ENCODE measurements at regions not wholly inside any gene's neighbourhood (a gene's known extent, or its start where the extent isn't known, plus 50 kb on each side); places are given as distances from the start of the nearest gene placed in this dataset.

DNA sequence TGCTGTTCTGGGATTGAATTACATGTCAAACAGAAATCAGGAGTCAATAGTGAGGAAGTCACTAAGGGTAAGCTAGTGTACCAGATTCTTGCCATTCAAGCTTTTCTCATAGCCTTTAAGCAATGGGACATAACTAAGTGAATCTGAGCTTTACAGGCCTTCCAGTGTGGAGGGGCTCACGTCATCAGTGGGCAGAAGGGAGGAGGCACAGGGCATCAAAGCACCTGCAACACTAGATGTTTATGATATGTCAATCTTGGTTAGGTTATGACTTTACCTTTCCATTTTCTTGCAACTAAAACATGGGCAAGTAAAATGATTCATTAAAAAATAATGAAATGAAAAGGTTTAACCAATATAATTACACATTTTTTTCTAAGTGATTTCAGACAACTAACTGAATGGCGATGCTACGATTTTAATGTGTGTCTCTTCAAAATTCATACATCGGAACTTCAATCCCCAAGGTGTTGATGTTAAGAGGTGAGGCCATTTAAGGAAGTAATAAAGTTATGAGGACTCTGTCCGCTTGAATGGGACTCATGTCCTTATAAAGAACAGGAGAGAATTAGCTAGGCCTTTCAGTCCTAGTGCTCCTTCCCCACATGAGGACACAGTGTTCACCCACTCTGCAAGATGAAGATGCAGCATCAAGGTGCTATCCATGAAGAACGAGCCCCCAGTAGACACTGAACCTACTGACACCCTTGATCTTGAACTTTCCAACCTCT is 1169.2 kb upstream of the NXPH2 start:
- DNase-seq, result no peak

GRCh38 chr2:139946690-139947089 is 1166.5 kb upstream of the NXPH2 start:
- no peak for DNase-seq

DNA sequence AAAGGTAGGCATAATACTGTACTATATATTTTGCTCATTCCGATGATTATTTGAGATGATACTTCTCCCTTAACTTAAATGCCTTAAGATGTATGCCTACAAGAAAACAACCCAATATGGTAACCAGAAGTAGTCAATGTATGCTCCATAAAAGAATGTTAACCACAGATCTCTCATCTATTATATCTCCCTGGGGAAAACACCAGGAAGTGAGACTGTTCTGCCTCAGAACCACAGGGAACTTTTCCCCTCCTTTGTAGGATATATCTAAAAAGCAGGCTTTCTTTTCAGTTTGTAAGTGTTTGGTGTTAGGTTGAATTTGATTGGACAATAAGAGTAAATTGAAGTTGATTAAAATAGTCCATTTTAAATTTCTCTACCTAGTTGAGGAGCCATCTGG is 1160.5 kb upstream of the NXPH2 start:
- DNase-seq, result no peak

DNA sequence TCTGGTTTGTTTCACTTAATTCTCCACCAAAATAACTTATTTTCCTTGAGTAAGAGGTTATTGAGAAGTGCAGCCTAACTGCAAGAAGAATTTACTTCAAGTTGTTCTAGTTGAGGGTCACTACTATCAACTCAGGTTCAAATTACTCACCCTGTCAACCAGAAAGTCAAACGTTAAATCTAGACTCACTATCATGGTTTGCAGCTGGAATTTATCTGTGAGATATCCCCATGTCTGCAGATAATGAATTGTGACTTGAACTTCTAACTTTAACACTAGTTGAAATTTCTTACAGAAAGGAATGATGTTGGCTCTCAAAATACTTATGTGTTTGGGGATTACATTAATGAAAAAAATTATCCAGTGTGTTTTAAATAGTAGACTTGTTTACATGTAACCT is 1145.7 kb upstream of the NXPH2 start:
- no peak for DNase-seq

DNA sequence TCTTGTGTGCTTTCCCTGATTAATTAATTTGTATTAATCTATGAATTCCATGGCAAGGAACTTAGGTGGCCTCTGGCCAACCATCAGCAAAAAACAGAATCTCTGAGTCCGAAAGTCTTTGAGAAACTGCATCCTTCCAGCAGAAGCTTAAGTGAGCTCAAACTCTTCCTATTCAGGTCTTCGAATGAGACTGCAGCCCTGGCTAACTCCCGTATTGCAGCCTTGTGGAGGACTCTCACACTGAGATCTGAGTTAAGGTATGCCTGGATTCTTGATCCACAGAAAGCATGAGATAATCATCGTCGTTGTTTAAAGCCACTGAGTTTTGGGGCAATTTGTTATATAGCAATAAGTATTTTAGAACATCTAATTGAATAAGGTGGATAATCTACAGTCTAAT is 1143.9 kb upstream of the NXPH2 start:
- no peak for DNase-seq

GRCh38 chr2:139918982-139919381 is 1138.8 kb upstream of the NXPH2 start:
- DNase-seq, result no peak

GRCh38 chr2:139917690-139918384 is 1137.6 kb upstream of the NXPH2 start:
- DNase-seq, result no peak

- no peak for DNase-seq
Observed at GRCh38 chr2:139916822-139917221, 1136.6 kb upstream of the NXPH2 start.

GRCh38 chr2:139911160-139911559 is 1131.0 kb upstream of the NXPH2 start:
- DNase-seq, result no peak

DNA sequence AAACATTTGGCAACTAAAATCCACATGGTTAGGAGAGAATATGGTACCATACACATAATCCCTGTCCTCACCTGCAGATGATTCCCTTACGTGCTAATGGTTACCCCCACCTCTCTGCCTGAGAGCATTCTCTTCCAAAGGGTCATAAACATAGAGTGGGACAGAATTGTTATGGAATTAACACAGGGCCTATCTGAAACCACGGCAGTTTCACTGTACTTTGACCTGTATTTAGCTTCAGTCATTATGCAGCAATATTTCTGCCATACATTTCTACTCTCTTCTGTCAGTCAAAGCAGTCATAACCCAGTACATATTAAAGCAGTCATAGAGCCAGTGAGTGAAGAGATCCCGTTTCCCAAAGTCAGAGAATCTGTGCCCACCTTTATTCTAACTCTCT is 1128.9 kb upstream of the NXPH2 start:
- no peak for DNase-seq

- DNase-seq, result no peak
Observed at GRCh38 chr2:139905624-139906023, 1125.4 kb upstream of the NXPH2 start.

DNA sequence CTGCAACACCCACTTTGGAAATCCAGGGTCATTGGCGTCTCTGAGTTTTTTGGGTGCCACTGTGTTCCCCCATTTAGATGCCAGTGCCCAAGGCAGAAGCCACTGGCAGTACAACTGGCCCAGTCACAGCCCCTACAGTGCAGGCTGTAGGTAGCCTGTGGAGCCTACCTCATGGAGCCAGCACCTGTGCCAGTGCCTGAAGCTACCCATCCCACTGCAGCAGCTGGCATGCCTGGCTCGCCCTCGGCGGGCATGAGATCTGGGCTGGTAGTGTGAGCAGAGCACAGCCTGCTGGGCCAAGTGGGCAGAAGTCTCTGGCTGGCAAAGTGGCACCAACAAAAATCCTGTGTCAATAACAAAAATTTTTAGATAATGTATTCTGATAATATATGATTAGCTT is 1111.4 kb upstream of the NXPH2 start:
- DNase-seq, result no peak

DNA sequence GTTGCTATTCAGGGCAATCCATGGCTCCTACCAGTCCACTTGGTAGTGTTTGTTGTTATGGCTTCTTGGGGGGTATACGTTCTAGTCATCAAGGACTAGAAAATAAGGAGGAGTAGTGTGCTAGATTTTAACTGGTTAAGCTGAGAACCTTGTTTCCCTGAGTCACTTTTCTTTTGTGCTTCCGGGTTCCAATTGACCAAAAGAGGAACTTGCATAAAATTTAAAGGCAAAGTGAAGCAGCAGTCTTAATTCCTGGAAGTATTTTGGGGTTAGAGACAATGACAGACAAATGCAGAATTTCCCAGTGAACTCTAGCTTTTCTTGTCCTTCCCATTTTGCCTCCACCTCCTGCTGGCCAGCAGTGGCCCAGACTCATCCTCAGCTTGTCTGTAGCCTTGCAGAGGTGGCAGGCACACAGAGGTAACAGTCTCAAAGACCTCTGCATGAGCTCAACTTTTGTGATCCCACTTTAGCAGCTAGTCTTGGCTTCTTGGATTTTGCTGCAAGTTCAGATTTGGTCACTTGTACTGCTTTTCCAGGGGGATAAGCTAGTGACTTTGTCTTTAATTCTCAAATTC is 1105.8 kb upstream of the NXPH2 start:
- DNase-seq, result no peak

DNA sequence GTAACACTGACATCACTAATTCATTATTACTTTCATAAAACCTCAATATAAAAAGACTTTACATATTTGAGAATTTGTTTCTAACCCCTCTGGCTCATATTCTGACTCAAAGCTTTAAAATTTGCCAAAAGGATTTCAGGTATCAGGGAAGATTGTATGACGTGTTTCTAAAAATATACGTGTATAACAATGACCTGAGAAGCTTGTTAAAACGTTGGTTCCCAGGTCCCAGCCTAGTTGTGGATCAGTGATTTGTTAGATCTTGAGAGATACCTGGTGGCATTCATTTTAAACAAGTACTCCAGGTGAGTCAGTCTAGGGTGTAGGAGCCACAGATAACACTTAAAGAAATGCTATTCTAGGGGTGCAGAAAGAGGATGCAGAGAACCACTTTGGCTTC is 1096.8 kb upstream of the NXPH2 start:
- no peak for DNase-seq

GRCh38 chr2:139876321-139876720 is 1096.1 kb upstream of the NXPH2 start:
- no peak for DNase-seq

DNA sequence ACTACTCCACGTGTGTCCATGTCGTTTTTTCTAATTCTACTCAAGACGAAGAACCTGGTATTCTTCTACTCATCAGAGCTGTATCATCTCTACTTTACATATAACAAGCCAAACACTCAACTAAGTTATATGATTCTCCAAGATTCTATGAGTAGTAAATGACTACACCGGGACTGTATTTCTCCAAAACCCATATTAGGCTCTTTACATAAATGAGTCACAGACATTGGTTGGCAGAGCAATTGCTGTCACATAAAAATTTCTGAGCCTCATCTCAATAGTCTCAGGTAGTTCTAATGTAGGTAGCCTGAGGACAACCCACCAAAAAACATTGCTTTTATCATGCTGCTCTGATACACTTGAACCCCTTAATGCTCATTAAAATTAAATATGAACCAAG is 1092.3 kb upstream of the NXPH2 start:
- no peak for DNase-seq

GRCh38 chr2:139872032-139872431 is 1091.8 kb upstream of the NXPH2 start:
- no peak for DNase-seq

- DNase-seq, result no peak
Observed at GRCh38 chr2:139867601-139868226, 1087.5 kb upstream of the NXPH2 start.

DNA sequence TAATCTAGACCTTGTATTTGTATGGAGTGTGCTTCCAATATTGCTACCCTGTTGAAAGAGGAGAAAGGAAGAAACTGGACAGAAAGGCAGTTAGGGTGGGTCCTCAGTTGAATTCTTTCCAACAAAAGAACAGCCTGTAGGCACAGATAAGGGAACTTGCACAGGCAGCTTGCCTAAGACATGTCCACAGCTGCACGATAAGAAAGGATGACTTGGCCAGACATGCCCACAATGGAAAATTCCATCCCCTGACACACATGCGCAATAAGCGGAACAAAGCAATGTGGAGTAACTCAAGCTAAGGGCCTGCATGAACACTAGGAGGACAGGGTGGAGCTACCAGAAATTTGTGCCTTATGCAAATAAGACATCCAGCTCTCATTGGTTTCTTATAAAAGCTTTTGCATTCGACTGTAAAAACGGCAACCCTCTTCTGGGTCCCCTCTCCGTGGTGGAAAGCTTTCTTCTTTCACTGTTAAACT is 1084.7 kb upstream of the NXPH2 start:
- DNase-seq, result no peak

DNA sequence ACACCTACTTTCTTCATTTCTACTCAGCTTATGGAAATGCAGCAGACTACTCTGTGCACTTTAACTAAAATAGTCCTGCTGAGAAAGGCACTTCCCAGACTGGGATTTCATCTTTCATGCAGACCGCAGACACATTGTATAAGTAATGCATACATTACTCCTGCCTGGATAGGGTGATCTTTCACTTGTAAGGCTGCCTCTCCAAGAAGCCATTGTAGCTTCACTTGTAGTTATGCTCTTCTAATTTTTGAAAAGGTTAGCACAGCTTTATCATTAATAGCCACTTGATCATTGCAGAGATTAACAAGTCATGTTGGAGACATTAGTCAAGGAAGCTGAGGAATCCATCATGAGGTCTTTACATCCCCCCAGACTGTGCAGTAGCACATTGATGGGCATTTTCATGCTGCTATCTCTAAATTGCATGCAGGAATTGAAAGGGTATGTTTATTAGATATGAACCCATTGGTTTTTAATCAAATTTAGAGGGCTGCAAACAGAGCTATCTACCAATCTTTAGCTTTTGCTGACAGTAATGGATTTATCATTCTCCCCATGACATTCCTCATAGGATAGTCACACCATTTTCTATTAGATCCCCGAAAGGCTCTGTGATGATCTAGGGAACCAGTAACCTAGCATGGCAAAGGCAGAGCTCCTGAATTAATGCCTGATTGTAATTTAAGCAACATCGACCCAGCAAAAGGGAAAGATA is 1074.7 kb upstream of the NXPH2 start:
- no peak for DNase-seq

- DNase-seq, result no peak
Observed at GRCh38 chr2:139850254-139850890, 1070.2 kb upstream of the NXPH2 start.

GRCh38 chr2:139836769-139837168 is 1056.6 kb upstream of the NXPH2 start:
- no peak for DNase-seq
